GOT3 (cell line): ENCODE measurements at regions not wholly inside any gene's neighbourhood (a gene's known extent, or its start where the extent isn't known, plus 50 kb on each side); places are given as distances from the start of the nearest gene placed in this dataset.

Experiments used
- DNase-seq: peaks from one replicate; lab custom pipeline; 2025; ENCODE audit warnings: mixed read lengths; lab: John Stamatoyannopoulos, UW

DNA sequence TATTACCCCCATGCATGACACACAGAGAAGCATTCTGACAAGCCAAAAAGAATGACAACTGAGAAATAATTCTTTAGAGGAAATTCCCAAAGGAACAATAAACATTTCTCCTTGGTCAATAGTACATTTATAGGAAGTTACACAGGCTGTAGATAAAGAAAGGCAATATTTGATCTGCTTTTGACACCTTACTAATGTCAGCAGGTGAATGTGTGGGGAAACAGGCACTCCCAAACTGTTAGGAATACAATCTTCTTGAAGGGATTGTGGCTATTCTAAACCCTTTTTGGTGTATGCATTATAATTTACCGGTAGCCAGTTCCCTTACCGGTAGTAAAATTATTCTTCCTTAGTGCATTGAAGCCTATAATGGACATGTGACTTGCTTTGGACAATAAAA is 116.1 kb upstream of the FTMT start:
- no peak for DNase-seq

DNA sequence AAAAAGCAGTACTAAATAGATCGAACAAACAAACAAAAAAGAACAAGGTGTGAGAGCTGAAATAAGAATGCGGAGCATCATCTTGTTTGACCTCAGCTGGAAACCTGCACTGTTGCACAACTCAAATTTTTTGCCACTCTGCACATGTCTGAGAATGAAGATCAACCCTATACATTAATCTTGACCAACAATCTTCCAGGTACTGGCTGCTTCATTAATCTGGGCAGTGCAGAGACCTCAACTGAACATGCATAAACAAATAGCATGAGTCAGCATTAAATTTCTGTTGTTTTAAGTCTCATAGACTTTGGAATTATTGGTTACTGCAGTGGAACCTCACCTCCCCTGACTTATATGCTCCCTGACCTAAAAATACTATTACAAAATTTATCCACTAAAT is 114.6 kb upstream of the FTMT start:
- no peak for DNase-seq

DNA sequence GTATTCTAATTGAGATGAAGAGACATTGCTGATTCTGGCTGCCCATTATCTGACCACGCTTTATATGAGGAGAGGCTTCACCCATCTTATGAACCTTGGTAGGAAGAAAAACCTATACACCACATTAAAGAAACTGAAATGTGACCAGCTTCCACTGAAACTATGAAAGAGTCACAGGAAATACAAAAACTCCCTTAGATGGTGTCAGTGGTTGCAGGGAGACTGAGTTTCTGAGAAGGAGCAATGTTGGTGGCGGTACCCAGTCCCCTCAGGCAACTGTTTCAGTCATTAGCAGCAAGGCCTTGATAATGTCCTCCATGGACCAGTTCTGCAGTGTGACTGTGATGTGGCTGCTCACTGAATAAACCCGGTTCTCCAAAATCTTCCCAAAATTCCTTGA is 110.5 kb upstream of the FTMT start:
- no peak for DNase-seq

DNA sequence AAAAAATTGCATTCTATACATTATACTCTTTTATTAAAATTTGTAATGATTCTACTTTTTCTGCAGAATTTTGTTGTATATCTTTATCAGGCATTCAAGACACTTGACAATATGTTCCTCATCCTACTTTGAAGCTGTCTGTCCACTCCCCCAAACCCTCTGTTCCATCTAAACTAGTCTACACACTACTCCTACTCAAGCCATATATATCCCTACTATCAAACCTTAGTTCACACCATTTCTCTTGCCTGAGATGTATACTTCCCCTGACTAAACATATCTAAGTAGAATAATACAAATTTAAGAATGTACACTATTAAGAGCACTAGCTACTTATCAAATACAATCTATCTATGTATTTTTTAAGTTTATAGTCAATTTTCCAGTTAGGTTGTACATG is 107.1 kb upstream of the FTMT start:
- no peak for DNase-seq

DNA sequence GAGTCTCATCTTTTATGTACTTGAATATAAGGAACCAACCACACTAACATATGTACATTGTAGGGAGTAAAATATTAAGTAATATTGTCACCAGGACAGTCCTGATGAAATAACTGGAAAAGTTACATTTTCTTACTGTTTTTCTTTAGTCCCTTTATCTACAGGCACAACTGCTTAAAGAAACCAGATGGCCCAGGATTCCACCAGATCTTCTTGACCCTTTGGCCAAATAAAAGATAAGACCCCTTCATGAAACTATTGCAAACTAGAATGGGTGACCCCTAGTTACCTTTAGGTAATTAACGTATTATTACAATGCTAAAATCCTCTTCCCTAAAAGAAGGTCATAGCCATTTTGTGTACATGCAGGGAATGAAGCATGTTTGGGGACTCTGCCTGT is 106.3 kb upstream of the FTMT start:
- DNase-seq, result no peak

DNA sequence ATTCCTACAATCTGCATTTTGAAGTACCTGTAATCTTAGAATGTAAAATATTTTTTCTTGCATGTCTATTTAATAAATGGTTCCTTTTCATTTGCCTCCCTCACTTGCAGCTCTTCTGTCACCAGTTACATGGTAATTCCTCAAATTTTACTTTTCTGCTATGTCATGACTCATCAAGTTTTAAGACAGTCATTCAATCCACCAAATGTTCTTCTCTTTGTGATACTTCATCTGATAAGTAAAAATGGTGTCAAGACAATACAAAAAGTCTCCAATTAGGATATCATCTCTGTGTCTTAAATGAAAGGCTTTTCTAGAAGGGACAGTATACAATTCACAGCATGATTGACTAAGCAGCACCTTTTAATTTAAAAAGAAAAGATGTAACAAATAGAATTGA is 104.9 kb upstream of the FTMT start:
- no peak for DNase-seq

DNA sequence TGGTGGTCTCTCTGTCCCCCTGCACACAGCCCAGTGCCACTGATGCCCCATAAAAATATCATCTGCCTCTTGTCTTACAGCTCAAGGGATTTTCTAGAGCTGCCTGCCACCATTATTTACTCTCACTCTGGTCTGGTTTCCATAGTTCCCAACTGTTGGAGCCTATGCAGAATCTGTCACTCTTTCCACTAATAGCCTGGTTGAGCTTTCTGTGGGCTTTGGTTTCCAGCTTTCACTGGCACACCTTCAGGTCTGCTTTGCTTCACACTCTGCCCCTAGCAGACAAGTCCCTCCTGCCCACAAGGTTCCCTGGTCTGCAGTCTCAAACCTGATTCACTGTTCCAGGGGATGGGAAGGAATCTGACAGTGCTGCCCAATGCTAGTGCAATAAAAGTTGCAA is 103.0 kb upstream of the FTMT start:
- DNase-seq, result no peak

DNA sequence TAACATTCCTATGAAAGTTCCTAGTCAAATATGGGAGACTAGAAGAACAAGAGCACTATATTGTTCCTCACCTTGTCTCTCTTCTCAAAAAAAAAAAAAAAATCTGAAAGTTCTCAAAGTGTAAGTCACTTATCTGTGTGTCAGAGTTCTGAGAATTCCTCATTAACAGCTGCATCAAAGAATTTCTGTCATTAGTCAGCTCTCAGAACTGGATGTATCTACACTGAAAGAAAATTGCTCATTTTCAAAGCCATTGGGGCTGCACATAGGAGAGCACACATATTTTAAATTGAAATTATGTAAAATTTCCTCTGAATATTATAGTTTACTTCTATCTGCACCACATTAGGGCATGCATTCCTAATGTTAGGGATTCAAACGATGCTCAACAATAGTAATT is 99.5 kb upstream of the FTMT start:
- DNase-seq, result no peak

DNA sequence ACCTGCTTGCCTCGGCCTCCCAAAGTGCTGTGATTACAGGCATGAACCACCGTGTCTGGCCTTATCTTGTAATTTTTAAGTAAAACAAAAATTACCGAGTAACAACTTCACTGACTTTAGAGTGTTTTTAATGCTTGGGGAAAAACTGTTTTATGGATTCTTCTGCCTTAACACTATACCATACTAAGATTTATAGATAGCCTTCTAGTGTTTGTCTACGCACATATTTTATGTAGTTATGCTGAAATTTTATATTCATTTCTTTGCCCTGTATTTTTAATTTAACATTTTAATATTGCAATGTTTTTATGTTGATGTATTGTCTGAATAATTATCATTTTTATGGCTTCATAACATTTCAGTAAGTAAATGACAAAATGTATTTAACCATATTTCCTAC is 96.4 kb upstream of the FTMT start:
- no peak for DNase-seq

DNA sequence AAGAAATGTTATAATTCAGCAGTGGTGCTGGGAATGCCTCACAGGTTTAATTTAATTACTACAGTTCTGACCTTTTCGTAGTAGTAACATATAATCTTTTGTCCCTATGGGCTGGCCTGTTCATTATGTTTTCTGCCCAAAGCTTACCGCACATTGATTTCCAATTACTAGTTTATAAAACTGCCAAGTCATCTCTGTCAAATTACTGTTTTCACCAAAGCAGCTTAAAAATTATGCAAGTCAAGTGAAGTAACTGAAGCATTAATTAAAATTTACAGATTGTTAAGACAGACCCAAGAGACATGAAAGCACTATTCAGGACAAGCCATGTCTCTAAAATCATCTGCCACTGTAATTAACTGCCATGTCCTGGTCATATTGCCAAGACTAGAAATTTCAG is 93.9 kb upstream of the FTMT start:
- no peak for DNase-seq

DNA sequence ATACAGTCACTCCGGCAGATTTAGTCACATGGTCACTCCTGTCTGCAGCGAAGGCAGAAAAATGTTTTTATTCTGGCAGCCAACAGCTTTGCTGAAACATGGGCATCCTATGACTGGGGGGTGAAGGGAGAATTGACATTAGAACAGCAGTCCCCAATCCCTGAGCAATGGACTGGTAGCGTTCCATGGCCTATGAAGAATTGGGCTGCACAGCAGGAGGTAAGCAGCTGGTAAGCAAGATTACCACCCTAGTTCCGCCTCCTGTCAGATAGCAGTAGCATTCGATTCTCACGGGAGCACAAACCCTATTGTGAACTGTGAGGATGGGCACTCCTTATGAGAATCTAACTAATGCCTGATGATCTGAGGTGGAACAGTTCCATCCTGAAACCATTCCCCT is 93.1 kb upstream of the FTMT start:
- DNase-seq, result no peak

DNA sequence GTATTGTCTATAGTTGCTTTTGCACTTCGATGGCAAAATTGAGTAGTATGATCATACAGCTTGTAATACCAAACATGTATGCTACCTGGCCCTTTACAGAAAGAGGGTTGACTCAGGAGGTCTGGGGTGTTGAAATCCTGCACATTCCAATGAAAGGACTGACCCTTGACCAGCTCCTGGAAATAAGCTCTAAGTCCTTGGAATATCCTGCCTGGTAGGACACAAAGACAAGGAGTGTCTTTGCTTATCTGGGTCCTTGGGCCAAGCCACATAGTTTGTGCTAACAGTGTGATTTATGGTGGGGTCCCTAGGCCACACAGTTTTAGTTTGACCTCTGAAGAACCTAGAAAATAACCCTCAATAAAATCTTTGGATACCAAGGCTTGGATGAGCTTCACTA is 89.3 kb upstream of the FTMT start:
- no peak for DNase-seq

DNA sequence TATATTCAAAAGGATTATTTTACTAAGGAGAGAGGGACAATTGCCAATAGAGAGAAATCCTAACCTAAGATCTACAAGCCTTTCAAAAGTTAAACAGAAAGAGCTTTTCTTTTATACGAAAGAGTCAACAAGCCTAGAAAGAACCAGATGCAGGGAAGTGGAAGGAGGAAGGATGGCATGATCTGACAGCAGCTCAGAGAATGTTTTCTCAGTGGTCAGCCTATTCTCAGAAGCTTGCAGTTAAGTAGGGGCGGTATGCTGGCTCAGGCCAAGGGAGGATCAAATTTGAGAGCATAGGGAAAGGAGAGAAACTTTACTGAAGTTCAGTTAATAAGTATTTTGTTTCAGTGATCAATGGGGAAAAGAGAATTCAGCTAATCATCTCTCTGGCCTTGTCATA is 88.0 kb upstream of the FTMT start:
- DNase-seq, result no peak

DNA sequence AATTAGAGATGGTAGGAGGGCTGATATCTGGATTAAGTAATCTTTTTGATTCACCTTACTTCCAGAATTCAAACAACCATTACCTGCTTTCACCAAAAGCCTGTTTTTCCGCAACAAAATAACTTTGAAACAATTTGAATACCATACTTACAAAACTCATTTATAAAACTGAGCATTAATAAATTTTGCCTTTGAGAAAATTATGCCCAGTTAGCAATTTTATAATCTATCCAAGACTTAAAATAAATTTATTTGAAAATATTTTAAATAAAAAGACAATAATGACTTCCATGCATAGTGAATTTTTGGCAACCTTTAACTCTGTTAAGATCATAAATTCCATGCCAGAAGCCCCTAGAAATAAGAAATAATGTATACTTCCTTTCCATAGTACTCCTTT is 71.3 kb upstream of the FTMT start:
- no peak for DNase-seq

DNA sequence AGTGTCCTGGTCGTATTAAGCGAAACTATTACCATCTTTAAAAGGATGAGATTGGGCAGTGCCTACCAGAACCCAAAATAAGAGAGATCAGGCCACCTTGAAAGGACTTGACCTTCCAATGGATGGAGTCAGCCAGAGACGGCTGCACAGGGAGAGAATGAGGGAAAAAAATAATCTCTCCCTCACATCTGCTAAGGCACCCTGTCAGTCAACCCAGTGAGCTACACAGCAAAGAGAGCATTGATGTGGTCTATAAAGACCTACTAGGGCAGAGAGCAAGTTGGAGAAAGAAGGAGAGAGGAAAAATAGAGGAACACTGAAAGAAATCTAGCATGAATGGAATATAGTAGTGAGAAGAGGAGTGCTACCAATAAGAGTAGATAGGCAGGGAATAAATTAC is 68.0 kb upstream of the FTMT start:
- DNase-seq, result no peak

DNA sequence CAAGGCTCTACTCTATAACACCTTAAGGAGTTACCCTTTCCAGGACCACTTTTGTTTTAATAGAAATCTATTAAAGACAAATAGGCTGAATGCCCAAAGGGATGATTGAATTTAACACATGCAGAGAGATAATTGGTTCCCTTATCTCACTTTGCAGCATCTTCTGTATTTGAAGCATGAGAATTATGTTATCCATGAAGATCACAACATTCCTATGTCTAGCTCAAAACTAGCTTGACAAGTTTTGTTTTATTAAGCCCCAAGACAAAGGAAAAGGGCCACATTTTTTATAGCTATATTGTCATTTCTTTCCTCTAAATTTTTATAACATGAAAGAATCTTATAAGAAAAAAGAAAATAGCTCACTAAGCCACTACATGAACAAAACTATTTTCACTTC is 57.9 kb upstream of the FTMT start:
- DNase-seq, result no peak

DNA sequence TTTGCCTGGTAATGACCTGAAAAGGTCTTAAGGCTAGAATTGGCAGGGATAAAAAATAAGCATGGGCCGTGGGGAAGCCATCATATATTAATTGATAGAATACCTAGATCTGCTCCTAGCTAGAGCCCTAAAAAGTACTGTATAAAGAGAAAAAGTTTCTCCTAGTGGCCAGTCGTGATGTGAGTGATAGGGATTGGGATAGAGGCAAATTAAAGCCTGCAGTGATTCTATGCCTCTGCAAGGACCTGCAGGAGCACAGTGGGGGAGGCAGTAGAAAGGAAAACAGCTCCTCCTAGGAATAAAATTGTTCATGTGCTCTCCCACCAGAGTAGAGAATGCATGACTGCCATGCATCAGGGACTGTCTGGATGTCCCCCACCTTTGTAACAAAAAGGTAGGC is 56.2 kb upstream of the FTMT start:
- no peak for DNase-seq

DNA sequence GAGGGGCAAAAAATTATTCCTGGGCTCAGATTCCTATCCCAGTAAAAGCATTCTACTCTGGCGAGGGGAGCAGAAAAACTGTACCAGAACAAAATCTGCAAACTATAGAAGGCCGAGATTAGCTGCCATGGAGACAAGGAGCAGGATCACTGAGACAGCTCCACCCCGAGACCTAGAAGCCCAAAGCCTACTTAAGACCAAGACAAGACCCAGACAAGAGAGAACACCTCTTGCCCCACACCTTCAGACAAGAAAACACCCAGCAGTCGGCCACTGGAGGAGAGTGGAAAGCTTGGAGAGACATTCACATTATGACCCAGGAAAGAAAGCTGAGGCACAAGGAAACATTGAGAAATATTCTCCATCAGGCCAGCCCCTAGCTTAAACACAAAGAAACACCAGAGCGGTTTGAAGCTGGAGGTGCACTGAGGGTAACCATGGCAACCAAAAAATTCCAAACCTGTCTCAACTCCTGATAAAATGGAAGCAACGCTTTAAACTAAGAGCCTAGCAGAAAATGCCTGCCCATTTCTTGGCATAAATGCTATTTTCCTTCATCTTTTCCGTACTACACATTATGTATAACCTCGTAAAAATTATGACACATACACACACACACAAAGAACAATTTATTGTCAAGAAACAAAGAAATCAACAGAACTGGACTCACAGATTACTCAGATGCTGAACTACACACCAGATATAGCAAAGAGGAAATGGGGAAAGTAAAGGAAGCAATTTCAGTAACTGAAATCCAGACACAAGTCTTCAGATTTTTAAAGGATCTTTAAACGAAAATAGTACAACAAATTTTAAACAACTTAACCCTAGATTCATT is 53.8 kb upstream of the FTMT start:
- no peak for DNase-seq
